Frontal cortex (tissue), 3 donors: ENCODE measurements at regions not wholly inside any gene's neighbourhood (a gene's known extent, or its start where the extent isn't known, plus 50 kb on each side); places are given as distances from the start of the nearest gene placed in this dataset.
A peak's percentile ranks its signal among the peaks of the same experiment; 100 is the strongest.
"Not testable (repeated sequence)": the region's sequence is repeated elsewhere in the genome, so short reads cannot be mapped to it uniquely, and the experiment has no call there.

Source experiments
- DNase-seq, 2 donors: peaks; one replicate each; pipeline ENCODE4 v3.0.0; 2012; ENCODE audit warnings: low spot score in 2 of 2
- FAIRE-seq: peaks from 2 replicates; lab custom pipeline; 2012; peaks lifted over from hg19 to GRCh38; lab: Jason Lieb, UNC
- donor health status: control.
- donor health status: control.
- donor health status: control.

DNA sequence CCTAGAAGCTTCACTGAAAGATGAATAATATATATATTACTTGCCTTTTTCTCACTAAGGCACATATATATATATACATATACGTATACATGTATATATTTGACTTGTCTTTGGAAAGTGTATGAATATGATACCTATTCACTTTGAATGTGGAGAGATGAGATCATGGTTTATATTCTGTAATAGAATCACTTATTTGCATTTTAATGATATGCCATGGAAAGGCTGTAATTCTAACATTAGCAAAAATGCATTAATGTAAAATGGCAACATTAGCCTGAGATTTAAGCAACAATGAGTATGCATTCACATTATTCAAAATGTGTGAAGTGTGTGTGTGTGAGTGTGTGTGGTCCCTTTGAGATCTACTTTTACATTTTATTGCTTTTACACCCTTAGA is 54.5 kb upstream of the PRKD1 start:
- DNase-seq (no peak), FAIRE-seq (no peak)

GRCh38 chr14:29982993-29983392 is 55.3 kb upstream of the PRKD1 start:
- no peak for FAIRE-seq
- no peak for DNase-seq

GRCh38 chr14:29990344-29990857 is 62.8 kb upstream of the PRKD1 start:
- DNase-seq = not testable (repeated sequence)
- FAIRE-seq = peak; percentile 47

DNA sequence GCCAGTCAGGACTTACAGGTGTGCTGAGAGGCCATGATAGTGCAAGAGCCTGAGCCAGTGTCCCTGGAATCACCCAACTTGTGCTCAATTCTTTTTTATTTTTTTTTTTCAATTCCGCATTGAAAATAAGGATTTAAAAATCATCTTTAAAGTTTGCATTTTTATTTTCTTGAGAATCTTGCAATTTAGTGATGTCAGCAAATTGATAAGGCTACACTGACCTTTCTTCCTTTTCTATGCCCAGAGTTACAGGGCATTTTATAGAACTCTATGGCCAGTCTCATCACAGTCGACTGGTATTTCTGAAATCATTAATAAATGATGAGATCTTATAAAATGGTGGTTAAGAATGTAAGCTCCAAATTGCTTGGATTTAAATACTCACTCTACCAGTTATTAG is 63.3 kb upstream of the PRKD1 start:
- FAIRE-seq = no peak
- no peak for DNase-seq

- DNase-seq (no peak), FAIRE-seq (no peak)
These were observed 65.5 kb upstream of the PRKD1 start for GRCh38 chr14:29993143-29993542.

DNA sequence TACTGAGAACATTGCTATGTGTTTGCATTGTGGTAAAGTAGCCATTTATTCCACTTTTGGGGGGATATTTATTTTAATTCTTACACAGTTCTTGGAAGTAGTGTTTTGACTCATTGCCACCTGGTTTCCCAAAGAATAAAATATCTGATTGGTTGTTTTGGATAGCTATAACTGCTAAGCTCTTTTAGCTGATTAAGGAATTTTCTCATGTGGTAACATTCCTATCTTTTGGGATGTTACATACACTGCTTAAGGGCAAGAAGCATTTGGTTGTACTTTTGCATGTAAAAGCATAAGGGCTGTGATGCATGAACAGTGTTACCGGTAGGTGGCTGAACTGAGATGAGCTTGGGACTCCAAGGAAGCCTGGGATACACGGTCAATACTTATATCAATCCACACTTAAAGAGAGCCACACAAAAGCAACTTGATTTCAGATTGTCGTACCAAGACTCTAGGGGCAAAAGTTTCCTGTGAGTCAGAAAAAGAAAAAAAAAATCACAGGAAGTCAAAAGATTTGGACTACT is 71.4 kb upstream of the PRKD1 start:
- FAIRE-seq = no peak
- DNase-seq = no peak

GRCh38 chr14:30002859-30003258 is 75.2 kb upstream of the PRKD1 start:
- no peak for FAIRE-seq
- DNase-seq = no peak

GRCh38 chr14:30005114-30005808 is 77.6 kb upstream of the PRKD1 start:
- FAIRE-seq = peak; percentile 10

GRCh38 chr14:30006695-30007094 is 79.0 kb upstream of the PRKD1 start:
- DNase-seq (no peak), FAIRE-seq (no peak)

More at GRCh38 chr14:30005114-30005808, 77.6 kb upstream of the PRKD1 start:
- DNase-seq = peak; percentile 19 to 46

DNA sequence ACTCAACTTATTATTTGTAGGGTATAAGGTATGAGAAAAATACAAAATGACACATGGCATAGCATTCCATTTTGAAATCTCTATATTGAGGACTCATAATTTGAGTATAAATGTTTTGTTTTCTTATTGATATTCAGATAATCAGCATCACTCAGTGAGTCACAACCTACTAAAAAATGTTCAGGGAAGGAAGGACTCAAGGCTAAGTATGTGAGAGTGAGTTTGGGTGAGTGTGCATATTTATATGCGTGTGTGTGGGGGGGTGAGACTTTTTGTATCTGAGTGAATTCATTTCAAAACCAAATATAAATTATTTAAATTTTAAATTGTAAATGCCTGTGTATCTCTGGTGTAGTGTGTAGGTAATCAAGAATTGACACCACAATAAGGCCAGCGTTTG is 87.8 kb upstream of the PRKD1 start:
- FAIRE-seq = no peak
- DNase-seq = no peak

DNA sequence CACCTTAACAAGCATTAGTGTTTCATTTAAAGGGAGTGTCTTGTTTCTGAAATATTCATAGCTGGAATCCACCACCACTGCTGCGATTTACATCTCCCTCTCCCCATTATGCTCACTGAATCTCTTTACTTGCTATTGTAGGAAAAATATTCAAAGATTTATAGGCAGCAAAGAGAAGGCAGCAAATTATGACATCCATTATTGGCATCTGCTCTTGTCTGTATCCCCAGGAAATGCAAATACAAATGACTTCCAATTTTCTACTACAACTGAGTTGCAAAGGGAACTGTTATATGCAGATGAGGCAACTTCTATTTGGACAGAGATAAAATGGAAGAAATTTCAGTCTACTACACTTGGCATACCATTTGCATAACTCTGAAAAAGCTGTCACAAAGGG is 88.4 kb upstream of the PRKD1 start:
- DNase-seq (no peak), FAIRE-seq (no peak)

DNA sequence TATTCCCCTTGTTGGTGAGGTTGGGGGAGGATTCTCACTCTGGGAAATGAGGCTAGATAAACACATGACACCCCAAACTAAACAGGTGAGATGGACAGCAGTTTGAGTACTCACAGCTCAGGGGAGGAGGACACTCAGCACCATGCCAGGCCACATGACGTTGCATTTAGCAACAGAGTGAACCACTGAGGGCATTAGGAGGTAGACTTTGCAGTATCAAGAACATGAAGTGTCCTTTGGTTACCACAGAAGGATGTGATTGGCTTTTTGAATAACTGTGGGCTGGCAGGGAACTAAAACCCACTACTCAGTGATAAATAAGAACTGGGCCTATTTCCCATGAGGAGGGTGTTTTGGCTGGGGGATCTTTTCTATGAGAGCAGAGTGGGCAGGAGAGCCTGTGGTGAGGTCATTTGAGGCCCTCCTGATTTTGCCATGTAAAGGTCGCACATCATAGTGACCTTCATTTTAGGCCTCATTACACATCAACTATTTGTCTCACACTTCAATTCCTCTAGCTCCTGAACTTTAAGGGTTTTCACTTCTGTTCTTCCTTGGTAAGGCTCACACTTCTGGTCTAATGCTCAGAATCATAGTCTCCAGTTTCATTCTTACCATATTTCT is 89.8 kb upstream of the PRKD1 start:
- DNase-seq = no peak
- FAIRE-seq = no peak

- DNase-seq (no peak), FAIRE-seq (no peak)
These were observed 92.6 kb upstream of the PRKD1 start for GRCh38 chr14:30020271-30020670.

- FAIRE-seq (no peak), DNase-seq (no peak)
These were observed 93.0 kb upstream of the PRKD1 start for GRCh38 chr14:30020687-30021086.

DNA sequence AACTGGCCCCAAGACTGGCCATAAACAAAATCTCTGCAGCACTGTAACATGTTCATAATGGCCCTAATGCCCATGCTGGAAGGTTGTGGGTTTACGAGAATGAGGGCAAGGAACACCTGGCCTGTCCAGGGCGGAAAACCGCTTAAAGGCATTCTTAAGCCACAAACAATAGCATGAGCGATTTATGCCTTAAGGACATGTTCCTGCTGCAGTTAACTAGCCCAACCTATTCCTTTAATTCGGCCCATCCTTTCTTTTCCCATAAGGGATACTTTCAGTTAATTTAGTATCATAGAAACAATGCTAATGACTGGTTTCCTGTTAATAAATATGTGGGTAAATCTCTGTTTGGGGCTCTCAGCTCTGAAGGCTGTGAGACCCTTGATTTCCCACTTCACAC is 95.7 kb upstream of the PRKD1 start:
- not testable (repeated sequence) for FAIRE-seq

DNA sequence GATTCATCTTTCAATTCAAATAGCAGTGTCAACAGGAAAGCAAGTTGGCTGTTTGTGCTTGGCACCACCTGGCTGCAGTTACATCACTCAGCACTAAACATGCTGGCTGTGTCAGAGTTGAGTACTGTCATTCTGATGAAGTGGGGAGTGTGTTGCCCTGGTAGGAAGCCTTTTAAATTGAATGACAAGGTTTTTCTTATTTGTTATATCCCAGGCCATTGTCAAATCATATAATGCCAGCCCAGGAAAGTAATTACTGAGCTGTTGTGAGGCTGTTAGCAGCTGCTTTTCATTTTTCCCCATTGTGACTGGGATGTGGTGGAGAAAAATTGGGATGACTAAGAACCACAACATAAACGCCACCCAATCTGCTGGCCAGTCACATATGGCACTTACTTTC is 106.5 kb upstream of the PRKD1 start:
- DNase-seq = no peak
- FAIRE-seq = no peak

More for the DNA sequence above, 95.7 kb upstream of the PRKD1 start:
- not testable (repeated sequence) for DNase-seq

DNA sequence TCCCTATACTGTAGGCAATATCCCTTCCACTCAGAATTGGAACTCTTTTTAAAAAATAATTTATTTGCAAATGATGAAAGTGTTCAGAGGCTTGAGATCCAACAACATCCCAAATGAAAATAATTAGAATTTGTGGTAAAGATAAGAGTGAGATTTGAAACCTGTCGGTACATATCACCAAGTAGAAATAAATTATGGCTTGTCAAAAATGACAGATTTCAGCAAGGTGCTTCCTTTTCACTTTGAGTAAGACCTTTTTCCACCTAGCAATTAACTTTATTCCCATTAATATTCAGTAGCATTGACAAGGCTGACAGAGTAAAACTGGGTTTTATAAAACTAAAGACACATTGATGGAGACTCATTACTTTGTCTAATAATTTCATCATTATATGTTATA is 107.7 kb upstream of the PRKD1 start:
- FAIRE-seq = no peak
- no peak for DNase-seq

GRCh38 chr14:30045720-30046119 is 118.1 kb upstream of the PRKD1 start:
- no peak for FAIRE-seq
- no peak for DNase-seq

- no peak for DNase-seq
- no peak for FAIRE-seq
These were observed 125.5 kb upstream of the PRKD1 start for GRCh38 chr14:30053103-30053502.

DNA sequence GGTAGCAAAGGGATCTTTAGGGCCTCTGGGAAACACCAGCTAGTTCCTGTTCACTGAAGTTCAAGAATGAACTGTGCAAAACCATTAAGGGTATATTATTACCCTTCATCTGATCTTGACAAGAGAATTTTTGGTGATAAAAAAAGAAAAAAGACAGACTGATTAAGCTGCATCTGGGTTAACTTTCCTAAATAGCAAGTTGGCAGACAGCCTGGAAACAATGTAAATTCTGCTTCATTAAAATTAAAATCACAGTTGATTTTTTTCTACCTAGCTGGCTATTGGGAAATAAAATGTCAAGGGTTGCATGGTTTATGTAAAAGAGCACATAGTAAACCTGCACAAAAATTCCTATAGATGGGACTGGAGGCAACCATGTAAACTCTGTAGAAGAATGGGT is 126.6 kb upstream of the PRKD1 start:
- no peak for FAIRE-seq

DNA sequence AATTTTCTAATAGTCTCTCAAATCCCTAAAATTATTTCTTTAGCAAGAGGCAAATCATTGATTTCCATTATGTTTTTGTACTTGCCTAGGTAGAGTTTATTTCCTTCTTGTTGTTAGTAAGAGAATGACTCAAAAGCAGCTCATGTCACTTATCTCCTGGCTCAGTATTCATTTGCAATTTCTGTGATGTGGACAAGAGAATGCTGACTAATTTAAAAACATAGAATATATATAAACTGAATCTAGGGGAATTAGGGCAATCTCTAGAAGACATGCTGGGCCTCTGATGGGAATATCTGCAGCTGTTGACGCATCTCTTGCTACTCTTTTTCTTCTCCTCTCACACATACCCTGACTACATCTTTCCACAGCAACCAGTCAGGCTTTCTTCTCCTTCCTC is 130.8 kb upstream of the PRKD1 start:
- no peak for DNase-seq
- FAIRE-seq = no peak

More for the DNA sequence above, 126.6 kb upstream of the PRKD1 start:
- no peak for DNase-seq
